SK-N-SH (cell line): ENCODE measurements at regions not wholly inside any gene's neighbourhood (a gene's known extent, or its start where the extent isn't known, plus 50 kb on each side); places are given as distances from the start of the nearest gene placed in this dataset.

Experiments used
- CTCF ChIA-PET: fragments of 300-600, 350-600 bp; formaldehyde crosslinking; extraction: SDS; loops from one replicate; lab custom pipeline; 2021; lab: Yijun Ruan, JAX
- POLR2A ChIA-PET: fragments of 350-600 bp; sonication (Branson Sonifier 250); formaldehyde crosslinking; extraction: SDS; loops from one replicate; lab custom pipeline; 2020; ENCODE audit warnings: antibody characterized with exemption, inconsistent platforms; lab: Yijun Ruan, JAX
- DNase-seq: peaks from one replicate; pipeline ENCODE4 v3.0.0; 2012
- H2AFZ ChIP-seq: fragments of 200-600 bp; sonication (generic); 2 replicates; pipeline ENCODE4 v1.8.1; 2016; ENCODE audit warnings: antibody characterized with exemption, mild to moderate bottlenecking, low read depth
- H3F3A ChIP-seq: fragments of 200-600 bp; sonication (generic); replicated peaks from 2 replicates; pipeline ENCODE3; 2016; ENCODE audit warnings: antibody characterized with exemption, mild to moderate bottlenecking; ENCODE audit not compliant: insufficient read depth
- H3K27ac ChIP-seq, 2 experiments: fragments of 200-500 bp in 1 of 2; fragments of 200-600 bp in 1 of 2; sonication (Bioruptor generic) in 1 of 2; sonication (generic), shearing (Covaris generic) in 1 of 2; 2 replicates each; pipeline versions ENCODE4 v1.5.1 to v1.6.1; 2014 to 2016; ENCODE audit warnings: low read depth in 2 of 2, inconsistent platforms in 1 of 2, low read length in 1 of 2, mild to moderate bottlenecking in 1 of 2, mixed read lengths in 1 of 2
- H3K27me3 ChIP-seq: fragments of 200-600 bp; sonication (generic), shearing (Covaris generic); 2 replicates; pipeline ENCODE4 v1.6.1; 2016; ENCODE audit warnings: mixed run types; ENCODE audit not compliant: insufficient read depth
- H3K36me3 ChIP-seq, 2 experiments: fragments of 200-500 bp in 1 of 2; fragments of 200-600 bp in 1 of 2; sonication (Bioruptor generic) in 1 of 2; sonication (generic) in 1 of 2; replicated peaks in 1 of 2; 2 replicates each; pipeline versions ENCODE3 to v1.5.1; 2014 to 2016; ENCODE audit warnings: low read length in 1 of 2, mild to moderate bottlenecking in 1 of 2; ENCODE audit not compliant: insufficient read depth in 2 of 2, control insufficient read depth in 1 of 2
- H3K4me1 ChIP-seq, 2 experiments: fragments of 200-500 bp in 1 of 2; fragments of 200-600 bp in 1 of 2; sonication (Bioruptor generic) in 1 of 2; sonication (generic), shearing (Covaris generic) in 1 of 2; 2 replicates each; pipeline versions ENCODE4 v1.5.1 to v1.6.1; 2014 to 2016; ENCODE audit warnings: low read depth in 1 of 2, low read length in 1 of 2, mixed run types in 1 of 2; ENCODE audit not compliant: insufficient read depth in 2 of 2, control insufficient read depth in 1 of 2
- H3K4me2 ChIP-seq: fragments of 200-600 bp; sonication (generic), shearing (Covaris generic); 2 replicates; pipeline ENCODE4 v1.6.1; 2017; ENCODE audit warnings: mixed run types
- H3K4me3 ChIP-seq, 2 experiments: fragments of 200-500 bp in 1 of 2; fragments of 200-600 bp in 1 of 2; sonication (Bioruptor generic) in 1 of 2; sonication (generic), shearing (Covaris generic) in 1 of 2; 2 replicates each; pipeline versions ENCODE4 v1.5.1 to v1.8.1; 2014 to 2016; ENCODE audit warnings: low read depth in 2 of 2, inconsistent platforms in 1 of 2, low read length in 1 of 2, mild to moderate bottlenecking in 1 of 2, mixed read lengths in 1 of 2, moderate library complexity in 1 of 2
- H3K79me2 ChIP-seq: fragments of 200-600 bp; sonication (generic); 2 replicates; pipeline ENCODE4 v1.8.1; 2017; ENCODE audit warnings: mild to moderate bottlenecking; ENCODE audit not compliant: insufficient read depth
- H3K9ac ChIP-seq: fragments of 200-600 bp; sonication (generic); 2 replicates; pipeline ENCODE4 v1.6.1; 2017; ENCODE audit warnings: mixed run types
- H3K9me2 ChIP-seq: fragments of 200-600 bp; sonication (generic); 2 replicates; pipeline ENCODE4 v1.6.1; 2017; ENCODE audit warnings: mixed run types
- H3K9me3 ChIP-seq: fragments of 200-600 bp; sonication (generic); 2 replicates; pipeline ENCODE4 v1.6.1; 2017; ENCODE audit warnings: mixed run types, mild to moderate bottlenecking, moderate library complexity
- H4K20me1 ChIP-seq: fragments of 200-600 bp; sonication (generic); 2 replicates; pipeline ENCODE4 v1.6.1; 2017; ENCODE audit warnings: mild to moderate bottlenecking, mixed run types; ENCODE audit not compliant: insufficient read depth
- CTCF ChIP-seq: fragments of 200-600 bp; sonication (generic); IDR thresholded peaks from 2 replicates; pipeline ENCODE4 v1.6.1; 2017; ENCODE audit warnings: antibody characterized with exemption, mild to moderate bottlenecking, moderate library complexity
- EZH2phosphoT487 ChIP-seq: fragments of 200-600 bp; sonication (generic); IDR thresholded peaks from 2 replicates; pipeline ENCODE4 v1.6.1; 2017; ENCODE audit warnings: low read depth, mixed run types, mild to moderate bottlenecking, antibody characterized with exemption, moderate library complexity, borderline replicate concordance
- FOSL2 ChIP-seq: IDR thresholded peaks from 2 replicates; pipeline ENCODE4 v1.4.0; 2012; ENCODE audit warnings: low read depth, mild to moderate bottlenecking, moderate library complexity, borderline replicate concordance
- FOXM1 ChIP-seq: IDR thresholded peaks from 2 replicates; pipeline ENCODE4 v1.4.0; 2012; ENCODE audit warnings: low read depth, mild to moderate bottlenecking
- GABPA ChIP-seq: IDR thresholded peaks from 2 replicates; pipeline ENCODE4 v1.4.0; 2012; ENCODE audit warnings: low read depth, mild to moderate bottlenecking
- NRF1 ChIP-seq: IDR thresholded peaks from 2 replicates; pipeline ENCODE4 v1.6.1; 2012; ENCODE audit warnings: low read depth, mild to moderate bottlenecking, low read length
- RAD21 ChIP-seq: IDR thresholded peaks from 2 replicates; pipeline ENCODE4 v1.6.1; 2012; ENCODE audit warnings: mild to moderate bottlenecking, low read length
- REST ChIP-seq: IDR thresholded peaks from 2 replicates; pipeline ENCODE4 v1.6.1; 2012; ENCODE audit warnings: mild to moderate bottlenecking, low read depth, low read length, moderate library complexity
- RFX5 ChIP-seq: IDR thresholded peaks from 2 replicates; pipeline ENCODE4 v1.6.1; 2012; ENCODE audit warnings: mild to moderate bottlenecking, improper control_type of control experiment, low read length
- RXRA ChIP-seq: IDR thresholded peaks from 2 replicates; pipeline ENCODE4 v1.4.0; 2012; ENCODE audit warnings: low read depth, mild to moderate bottlenecking, borderline replicate concordance
- SMC3 ChIP-seq: IDR thresholded peaks from 2 replicates; pipeline ENCODE4 v1.6.1; 2012; ENCODE audit warnings: low read depth, low read length, improper control_type of control experiment
- TAF1 ChIP-seq: IDR thresholded peaks from 2 replicates; pipeline ENCODE4 v1.6.1; 2012; ENCODE audit warnings: low read depth, mild to moderate bottlenecking, low read length, moderate library complexity, borderline replicate concordance
- USF1 ChIP-seq: IDR thresholded peaks from 2 replicates; pipeline ENCODE4 v1.4.0; 2012; ENCODE audit warnings: low read depth, borderline replicate concordance
- USF2 ChIP-seq: fragments of 150-350 bp; IDR thresholded peaks from 2 replicates; pipeline ENCODE4 v1.6.1; 2017; ENCODE audit warnings: antibody characterized with exemption, low read length, low read depth, borderline replicate concordance
- ZBTB33 ChIP-seq: IDR thresholded peaks from 2 replicates; pipeline ENCODE4 v1.4.0; 2012; ENCODE audit warnings: low read depth, borderline replicate concordance
- WGBS: methylation state at CpG from one replicate; pipeline ENCODE4 v1.1.6; 2017; ENCODE audit warnings: low lambda C conversion rate; 5-methylcytosine and 5-hydroxymethylcytosine counted together

DNA sequence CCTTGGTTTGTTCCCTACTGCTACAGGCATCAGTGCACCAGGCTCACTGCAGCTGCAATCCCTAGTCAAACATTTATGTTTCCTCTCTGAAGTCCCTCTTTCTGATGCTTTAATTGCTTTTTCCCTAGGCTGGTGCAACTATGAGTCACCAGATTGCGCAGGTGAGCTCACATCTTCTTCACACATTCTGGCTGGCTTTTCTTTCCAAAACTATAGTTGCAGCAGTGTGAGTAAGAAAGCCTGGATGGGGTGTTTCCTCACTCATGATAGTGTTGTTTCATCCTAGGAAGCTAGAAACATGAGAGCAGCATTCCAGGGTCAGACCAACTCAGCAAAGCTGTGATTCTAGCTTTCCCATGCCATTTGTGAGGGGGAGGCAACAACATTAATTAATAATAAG lies 296.4 kb downstream of the PAX1 start:
- DNase-seq: no peak
- H3K4me3 ChIP-seq: no peak overlapping the region
- H3K27ac ChIP-seq: no peak overlapping the region
- no peaks in the 10 kb centered on the region for H4K20me1 ChIP-seq
- H3K27me3 ChIP-seq: no peaks in the 10 kb centered on the region
- no peaks in the 10 kb centered on the region for H3K9me3 ChIP-seq
- ChIA-PET CTCF (no interaction called here), POLR2A (no interaction called here)
- no peaks in the 10 kb centered on the region for H3K9me2 ChIP-seq
- H3K79me2 ChIP-seq: no peaks in the 10 kb centered on the region
- TF ChIP-seq USF2 (no peak), RXRA (no peak), GABPA (no peak), FOSL2 (no peak), SMC3 (no peak), RFX5 (no peak), NRF1 (no peak), TAF1 (no peak), EZH2phosphoT487 (no peak), CTCF (no peak), RAD21 (no peak), USF1 (no peak), REST (no peak), FOXM1 (no peak), ZBTB33 (no peak)
- H3K9ac ChIP-seq: no peak overlapping the region
- no peaks in the 10 kb centered on the region for H3F3A ChIP-seq
- H2AFZ ChIP-seq: no peak overlapping the region
- no peaks in the 10 kb centered on the region for H3K4me1 ChIP-seq
- H3K36me3 ChIP-seq: no peaks in the 10 kb centered on the region
- WGBS: 4% methylated on average over 1 of the region's 1 CpG
- no peak overlapping the region for H3K4me2 ChIP-seq
